Peyer's patch (tissue), 4 donors: ENCODE measurements at regions not wholly inside any gene's neighbourhood (a gene's known extent, or its start where the extent isn't known, plus 50 kb on each side); places are given as distances from the start of the nearest gene placed in this dataset.

Source experiments
- POLR2A ChIP-seq, 2 donors: fragments of 450-650 bp; IDR thresholded peaks; one replicate each; pipeline ENCODE4 v1.5.1; 2017; ENCODE audit warnings: antibody characterized with exemption in 2 of 2, mild to moderate bottlenecking in 2 of 2, moderate library complexity in 2 of 2
- TF ChIP-seq, protein P1 (sequence below), 6 experiments: fragments of 450-650 bp in 4 of 6; fragments of 200-600 bp in 2 of 6; sonication (generic) in 1 of 6; IDR thresholded peaks; one replicate each; pipeline ENCODE4 v1.5.1; 2017 to 2019; ENCODE audit warnings: antibody characterized with exemption in 6 of 6, mild to moderate bottlenecking in 3 of 6, moderate library complexity in 1 of 6

DNA sequence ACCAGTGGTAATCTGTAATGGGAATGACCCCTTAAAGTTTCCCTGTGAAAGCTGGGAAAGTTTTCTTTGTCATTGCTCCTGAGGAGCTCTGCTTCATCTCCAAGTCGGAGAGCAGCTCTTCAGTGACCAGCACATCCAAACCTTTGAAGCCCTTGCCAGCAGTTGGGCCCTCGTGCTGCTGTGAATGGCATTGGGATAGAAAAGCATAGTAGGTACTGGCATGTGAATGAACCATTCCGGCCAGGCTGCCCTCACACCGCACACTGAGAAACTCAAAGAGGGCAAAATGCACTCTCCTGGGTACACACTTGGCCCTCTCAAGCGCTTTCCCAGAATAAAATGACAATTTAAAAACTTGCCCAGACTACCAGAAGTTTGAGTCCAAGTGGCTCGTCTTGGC, 1135.0 kb upstream of the WWC1 start:
- no peak for TF ChIP-seq POLR2A (IDR thresholded peaks at IDR 0.05)
- TF ChIP-seq, protein P1, sequence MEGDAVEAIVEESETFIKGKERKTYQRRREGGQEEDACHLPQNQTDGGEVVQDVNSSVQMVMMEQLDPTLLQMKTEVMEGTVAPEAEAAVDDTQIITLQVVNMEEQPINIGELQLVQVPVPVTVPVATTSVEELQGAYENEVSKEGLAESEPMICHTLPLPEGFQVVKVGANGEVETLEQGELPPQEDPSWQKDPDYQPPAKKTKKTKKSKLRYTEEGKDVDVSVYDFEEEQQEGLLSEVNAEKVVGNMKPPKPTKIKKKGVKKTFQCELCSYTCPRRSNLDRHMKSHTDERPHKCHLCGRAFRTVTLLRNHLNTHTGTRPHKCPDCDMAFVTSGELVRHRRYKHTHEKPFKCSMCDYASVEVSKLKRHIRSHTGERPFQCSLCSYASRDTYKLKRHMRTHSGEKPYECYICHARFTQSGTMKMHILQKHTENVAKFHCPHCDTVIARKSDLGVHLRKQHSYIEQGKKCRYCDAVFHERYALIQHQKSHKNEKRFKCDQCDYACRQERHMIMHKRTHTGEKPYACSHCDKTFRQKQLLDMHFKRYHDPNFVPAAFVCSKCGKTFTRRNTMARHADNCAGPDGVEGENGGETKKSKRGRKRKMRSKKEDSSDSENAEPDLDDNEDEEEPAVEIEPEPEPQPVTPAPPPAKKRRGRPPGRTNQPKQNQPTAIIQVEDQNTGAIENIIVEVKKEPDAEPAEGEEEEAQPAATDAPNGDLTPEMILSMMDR (IDR thresholded peaks at IDR 0.05) = no peak
